Astrocyte of the cerebellum (primary cell): ENCODE measurements at regions not wholly inside any gene's neighbourhood (a gene's known extent, or its start where the extent isn't known, plus 50 kb on each side); places are given as distances from the start of the nearest gene placed in this dataset.

Experiments
- DNase-seq: peaks from one replicate; pipeline ENCODE4 v3.0.0-alpha.2; 2011; ENCODE audit warnings: low read depth
- H3K4me3 ChIP-seq: 2 replicates; pipeline ENCODE4 v1.5.1; 2011; ENCODE audit warnings: mild to moderate bottlenecking, low read depth, low read length, moderate library complexity
- in situ Hi-C: cut with HindIII; loops from 2 replicates; pipeline ENCODE4 v1.10.0; 2017; ENCODE audit warnings: low sequenced_read_pairs
- TF ChIP-seq, protein P1 (sequence below): IDR thresholded peaks from 2 replicates; pipeline ENCODE4 v1.5.1; 2012; ENCODE audit warnings: low read length, low read depth, moderate library complexity, mild to moderate bottlenecking; ENCODE audit errors: missing control alignments

DNA sequence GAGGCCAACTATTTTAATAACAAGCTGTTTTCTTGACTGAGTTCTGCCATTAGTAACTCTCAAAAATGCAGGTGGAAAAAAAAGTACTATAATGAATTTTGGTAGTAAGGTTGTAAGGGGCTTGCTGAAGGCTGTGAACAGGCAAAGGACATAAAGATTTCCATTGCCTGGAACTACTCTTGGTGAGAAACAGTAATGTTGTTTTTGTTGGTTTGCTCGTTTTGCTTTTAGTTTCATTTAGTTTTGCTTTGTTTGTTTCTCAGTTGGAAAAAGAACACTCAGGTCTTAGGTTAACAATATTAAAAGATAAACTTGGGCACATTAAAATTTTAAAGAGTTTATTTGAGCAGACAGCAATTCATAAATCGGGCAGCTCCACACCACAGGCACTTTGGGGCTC, 824.5 kb upstream of the HTR2C start:
- no peak for DNase-seq
- H3K4me3 ChIP-seq, result no peak overlapping the region
- in situ Hi-C loops, result no loop called here
- TF ChIP-seq, protein P1, sequence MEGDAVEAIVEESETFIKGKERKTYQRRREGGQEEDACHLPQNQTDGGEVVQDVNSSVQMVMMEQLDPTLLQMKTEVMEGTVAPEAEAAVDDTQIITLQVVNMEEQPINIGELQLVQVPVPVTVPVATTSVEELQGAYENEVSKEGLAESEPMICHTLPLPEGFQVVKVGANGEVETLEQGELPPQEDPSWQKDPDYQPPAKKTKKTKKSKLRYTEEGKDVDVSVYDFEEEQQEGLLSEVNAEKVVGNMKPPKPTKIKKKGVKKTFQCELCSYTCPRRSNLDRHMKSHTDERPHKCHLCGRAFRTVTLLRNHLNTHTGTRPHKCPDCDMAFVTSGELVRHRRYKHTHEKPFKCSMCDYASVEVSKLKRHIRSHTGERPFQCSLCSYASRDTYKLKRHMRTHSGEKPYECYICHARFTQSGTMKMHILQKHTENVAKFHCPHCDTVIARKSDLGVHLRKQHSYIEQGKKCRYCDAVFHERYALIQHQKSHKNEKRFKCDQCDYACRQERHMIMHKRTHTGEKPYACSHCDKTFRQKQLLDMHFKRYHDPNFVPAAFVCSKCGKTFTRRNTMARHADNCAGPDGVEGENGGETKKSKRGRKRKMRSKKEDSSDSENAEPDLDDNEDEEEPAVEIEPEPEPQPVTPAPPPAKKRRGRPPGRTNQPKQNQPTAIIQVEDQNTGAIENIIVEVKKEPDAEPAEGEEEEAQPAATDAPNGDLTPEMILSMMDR, result no peak

DNA sequence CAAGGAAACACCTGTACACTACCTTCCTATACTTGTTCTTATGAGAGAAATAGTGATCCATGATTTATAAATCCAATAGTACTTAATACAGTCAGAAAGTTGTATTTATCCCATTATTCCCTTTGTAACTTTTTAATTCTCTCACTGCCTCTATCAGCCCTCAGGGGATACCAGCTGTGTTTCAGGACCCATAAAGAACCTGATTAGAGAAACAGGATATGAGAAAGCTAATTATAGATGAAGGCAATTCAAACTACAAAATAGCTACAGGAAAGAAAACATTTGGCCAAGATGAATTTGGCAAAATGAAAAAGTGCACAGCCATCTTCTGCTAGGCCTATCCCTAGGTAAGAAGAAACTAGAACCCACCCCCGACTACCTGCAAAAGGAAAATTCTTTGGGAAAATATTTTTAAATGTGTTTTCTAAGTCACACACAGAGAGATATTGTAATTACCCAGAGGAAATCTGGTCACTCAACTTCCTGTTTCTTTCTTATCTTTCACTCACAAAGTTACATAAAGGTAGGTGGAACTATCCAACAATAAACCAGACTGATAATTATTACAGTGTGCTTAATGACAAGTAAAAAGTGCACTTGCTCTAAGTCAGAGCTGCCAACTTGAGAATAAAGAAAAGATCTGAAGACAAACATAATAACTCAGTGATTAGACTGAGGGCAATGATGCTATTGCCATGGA, 836.5 kb upstream of the HTR2C start:
- TF ChIP-seq, protein P1, result no peak
- no peak overlapping the region for H3K4me3 ChIP-seq
- in situ Hi-C loops, result no loop called here
- no peak for DNase-seq

DNA sequence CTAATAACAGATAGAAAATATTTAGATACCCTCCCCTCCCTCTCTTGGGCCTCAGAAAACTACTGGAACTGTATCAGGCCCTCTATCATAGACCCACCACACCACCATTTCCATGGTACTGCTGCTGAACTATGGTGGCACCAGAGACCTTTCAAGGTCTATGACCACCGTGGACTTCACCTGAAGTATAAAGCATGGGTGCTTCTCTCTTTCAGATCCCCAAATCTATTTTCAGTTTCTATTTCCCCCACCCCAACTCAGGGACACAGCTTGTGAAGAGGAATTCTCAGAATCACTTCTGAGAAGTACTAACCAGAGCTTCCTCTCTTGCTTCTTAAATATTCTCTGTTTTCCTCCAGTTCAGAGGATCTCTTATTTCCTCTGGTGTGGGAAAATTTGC, 840.8 kb upstream of the HTR2C start:
- in situ Hi-C loops, result no loop called here
- H3K4me3 ChIP-seq, result no peak overlapping the region
- TF ChIP-seq, protein P1, result no peak
- no peak for DNase-seq

DNA sequence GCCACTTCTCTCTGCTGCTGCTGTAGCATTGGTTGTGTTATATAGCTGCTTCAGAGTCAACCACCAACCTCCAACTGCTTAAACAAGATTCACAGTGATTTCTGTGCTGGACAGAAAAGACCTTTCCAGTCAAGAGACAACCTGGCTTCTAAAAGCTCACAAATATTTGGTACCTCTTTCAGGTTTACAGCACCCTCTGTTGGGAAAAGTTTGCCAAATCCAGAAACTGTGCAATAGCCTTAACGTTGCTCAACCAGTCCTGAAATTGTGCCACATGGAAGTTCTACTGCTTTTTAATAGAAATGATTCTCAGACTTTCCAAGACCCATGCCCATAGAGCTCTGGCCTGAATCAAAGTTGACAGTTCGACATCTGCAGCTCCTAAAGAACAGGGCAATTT, 842.1 kb upstream of the HTR2C start:
- TF ChIP-seq, protein P1, result peak; percentile 22
- peak; percentile 1 for DNase-seq
- H3K4me3 ChIP-seq, result no peak overlapping the region
- in situ Hi-C loops, result no loop called here

DNA sequence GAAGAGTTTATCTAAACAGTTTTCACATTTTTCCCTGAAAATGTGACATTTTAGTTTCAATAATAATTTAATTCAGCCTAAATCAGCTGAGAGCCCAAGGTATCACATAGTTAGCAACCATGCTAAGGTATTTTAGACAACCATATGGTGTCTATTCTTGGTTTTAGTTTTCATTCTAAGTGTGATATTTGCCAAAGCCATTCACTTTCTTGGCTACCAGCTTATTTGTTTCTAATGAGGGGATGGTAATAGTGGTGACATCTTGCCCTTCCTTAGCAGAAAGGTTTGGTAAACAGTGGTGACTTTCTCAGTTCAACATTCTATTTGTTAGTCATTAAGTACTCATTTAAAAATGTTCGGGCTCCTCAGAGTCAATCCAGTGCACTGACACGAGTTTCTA, 854.9 kb upstream of the HTR2C start:
- H3K4me3 ChIP-seq, result no peak overlapping the region
- in situ Hi-C loops, result no loop called here
- TF ChIP-seq, protein P1, result no peak
- no peak for DNase-seq

DNA sequence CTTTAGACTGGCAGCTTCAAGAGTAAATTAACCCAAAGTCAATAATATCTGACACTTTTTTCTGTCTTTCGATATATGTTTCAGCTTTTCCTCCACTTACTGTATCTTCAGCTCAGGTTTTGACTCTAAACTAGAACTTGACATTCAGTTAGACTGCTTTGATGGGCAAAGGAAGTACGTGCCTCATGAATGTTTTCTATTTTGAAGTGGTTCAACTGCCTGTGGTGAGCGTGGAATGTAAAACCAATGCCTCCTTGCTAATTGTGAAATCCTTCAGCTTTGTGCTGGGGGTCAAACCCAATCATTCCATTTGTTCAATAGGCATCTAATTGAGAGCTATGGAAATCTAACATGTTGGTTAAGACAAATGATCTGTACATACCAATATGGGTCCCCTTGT, 857.0 kb upstream of the HTR2C start:
- H3K4me3 ChIP-seq, result no peak overlapping the region
- no peak for DNase-seq
- TF ChIP-seq, protein P1, result no peak
- in situ Hi-C loops, result no loop called here
